OCI-LY7 (cell line): ENCODE measurements at regions not wholly inside any gene's neighbourhood (a gene's known extent, or its start where the extent isn't known, plus 50 kb on each side); places are given as distances from the start of the nearest gene placed in this dataset.

Experiments used
- BruUV-seq: library from RNA; stranded (reverse); fragments of 400-500 nt; replicated peaks from 2 replicates; lab custom pipeline; 2021; lab: Mats Ljungman, UMichigan
- CTCF ChIA-PET: fragments of 300-600 bp; sonication (Branson Sonifier 250); formaldehyde crosslinking; loops from one replicate; lab custom pipeline; 2022; ENCODE audit warnings: antibody characterized with exemption; ENCODE audit not compliant: unreplicated experiment; lab: Charles Lee
- POLR2A ChIA-PET: fragments of 300-600 bp; sonication (Branson Sonifier 250); formaldehyde crosslinking; loops from one replicate; lab custom pipeline; 2022; ENCODE audit warnings: antibody characterized with exemption; lab: Charles Lee
- DNase-seq: peaks from one replicate; pipeline ENCODE4 v3.0.0-alpha.2; 2015; ENCODE audit warnings: low spot score
- H2AFZ ChIP-seq: fragments of 200-600 bp; sonication (generic), shearing (Covaris generic); 2 replicates; pipeline ENCODE4 v1.6.1; 2014; ENCODE audit warnings: mild to moderate bottlenecking, antibody characterized with exemption, low read length, moderate library complexity
- H3K27ac ChIP-seq: fragments of 200-600 bp; sonication (generic); 2 replicates; pipeline ENCODE4 v1.5.1; 2014; ENCODE audit warnings: mixed run types, low read depth, mild to moderate bottlenecking, moderate library complexity, low read length, inconsistent platforms; ENCODE audit not compliant: poor library complexity, severe bottlenecking
- H3K36me3 ChIP-seq: fragments of 200-600 bp; sonication (generic); 2 replicates; pipeline ENCODE4 v1.6.1; 2014; ENCODE audit warnings: mild to moderate bottlenecking, antibody characterized with exemption, low read length, moderate library complexity, mixed read lengths; ENCODE audit not compliant: insufficient read depth
- H3K4me1 ChIP-seq: fragments of 200-600 bp; sonication (generic); 2 replicates; pipeline ENCODE4 v1.5.1; 2014; ENCODE audit warnings: mild to moderate bottlenecking, low read length; ENCODE audit not compliant: insufficient read depth, poor library complexity, severe bottlenecking
- H3K4me2 ChIP-seq: fragments of 200-600 bp; sonication (generic); 2 replicates; pipeline ENCODE4 v1.6.1; 2014; ENCODE audit warnings: mild to moderate bottlenecking, low read length
- H3K4me3 ChIP-seq: fragments of 200-600 bp; sonication (generic); 2 replicates; pipeline ENCODE4 v1.5.1; 2014; ENCODE audit warnings: mild to moderate bottlenecking, low read depth, low read length; ENCODE audit not compliant: poor library complexity, severe bottlenecking
- H3K79me2 ChIP-seq: fragments of 200-600 bp; sonication (generic); 2 replicates; pipeline ENCODE4 v1.6.1; 2016; ENCODE audit warnings: low read depth, mild to moderate bottlenecking, low read length, moderate library complexity, mixed read lengths; ENCODE audit not compliant: insufficient read depth
- H3K9me2 ChIP-seq: fragments of 200-600 bp; sonication (generic); 2 replicates; pipeline ENCODE4 v1.6.1; 2016; ENCODE audit warnings: mild to moderate bottlenecking, low read length, mixed read lengths; ENCODE audit not compliant: insufficient read depth
- H3K9me3 ChIP-seq: fragments of 200-600 bp; sonication (generic); 2 replicates; pipeline ENCODE4 v1.6.1; 2014; ENCODE audit warnings: mild to moderate bottlenecking, mixed run types, low read length, mixed read lengths
- H4K20me1 ChIP-seq: fragments of 200-600 bp; sonication (generic); 2 replicates; pipeline ENCODE4 v1.6.1; 2014; ENCODE audit warnings: mild to moderate bottlenecking, antibody characterized with exemption, low read length, moderate library complexity, mixed read lengths; ENCODE audit not compliant: insufficient read depth
- CTCF ChIP-seq: fragments of 200-600 bp; sonication (generic); conservative IDR thresholded peaks from 2 replicates; pipeline ENCODE4 v1.5.1; 2014; ENCODE audit warnings: mild to moderate bottlenecking, antibody characterized with exemption, low read length, moderate library complexity, mixed read lengths
- EZH2phosphoT487 ChIP-seq: fragments of 200-600 bp; sonication (generic); IDR thresholded peaks from 2 replicates; pipeline ENCODE4 v1.6.1; 2018; ENCODE audit warnings: low read depth, borderline replicate concordance, mild to moderate bottlenecking, mixed run types, antibody characterized with exemption, low read length, moderate library complexity, mixed read lengths
- intact Hi-C: fragments of 100-400 bp; cut with micrococcal nuclease; formaldehyde crosslinking; loops from one replicate; pipeline ENCODE4 v1.10.0; 2022; ENCODE audit not compliant: unreplicated experiment

DNA sequence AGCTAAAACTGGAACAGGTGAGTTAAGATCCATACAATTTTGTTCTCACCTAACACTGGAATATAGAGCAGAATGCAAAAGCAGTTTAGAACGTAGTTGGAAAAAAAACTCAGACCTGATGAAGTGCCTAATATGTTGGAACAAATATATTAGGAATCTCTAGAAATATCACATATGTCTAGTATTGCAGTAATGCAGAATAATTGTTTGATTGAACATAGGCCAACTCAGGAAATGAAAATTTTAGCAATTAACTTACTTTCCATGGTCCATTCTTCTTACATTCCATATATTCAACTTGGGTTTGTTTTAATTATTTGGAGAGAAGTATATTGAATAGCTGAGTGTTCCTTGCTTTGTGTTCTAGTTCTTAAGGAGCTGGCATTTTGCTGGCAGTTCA lies 111.8 kb upstream of the ADAMTSL1 start:
- POLR2A ChIA-PET: interaction anchor here (0.5 kb wide), 1 partner anchor 133 kb away, joined by 8 read pairs; no protein-coding TSS in a partner anchor
- Histone ChIP-seq H3K27ac (no peak overlapping the region), H3K4me1 (peaks cover 63% of the 10 kb centered on the region), H3K36me3 (no peaks in the 10 kb centered on the region), H3K9me3 (no peaks in the 10 kb centered on the region), H3K4me2 (peak overlapping the region; percentile 68; the same call in 1 of the 2 replicates), H2AFZ (peak overlapping the region; percentile 77; the same call in 1 of the 2 replicates), H3K9me2 (no peaks in the 10 kb centered on the region), H4K20me1 (no peaks in the 10 kb centered on the region), H3K4me3 (no peak overlapping the region), H3K79me2 (no peaks in the 10 kb centered on the region)
- DNase-seq: no peak
- BruUV-seq: no TSS peak
- intact Hi-C loops: no loop called here
- TF ChIP-seq EZH2phosphoT487: no peak
- no peak for TF ChIP-seq CTCF
- CTCF ChIA-PET: no interaction called here

GRCh38 chr9:18362901-18363685 lies 110.9 kb upstream of the ADAMTSL1 start:
- Histone ChIP-seq H3K4me2 (peak overlapping the region; percentile 68), H3K4me1 (peaks cover 64% of the 10 kb centered on the region), H2AFZ (peak overlapping the region; percentile 77), H3K9me2 (no peaks in the 10 kb centered on the region), H3K79me2 (no peaks in the 10 kb centered on the region), H3K4me3 (no peak overlapping the region), H3K36me3 (no peaks in the 10 kb centered on the region), H3K27ac (peak overlapping the region; percentile 17), H3K9me3 (no peaks in the 10 kb centered on the region), H4K20me1 (no peaks in the 10 kb centered on the region)
- peak; percentile 57 for DNase-seq
- ChIA-PET CTCF (no interaction called here), POLR2A (interaction anchor here (0.5 kb wide), 1 partner anchor 134 kb away, joined by 8 read pairs; no protein-coding TSS in a partner anchor)
- intact Hi-C loops: no loop called here
- no peak for TF ChIP-seq CTCF
- TF ChIP-seq EZH2phosphoT487: no peak
- no TSS peak for BruUV-seq

GRCh38 chr9:18365651-18366050 lies 108.3 kb upstream of the ADAMTSL1 start:
- Histone ChIP-seq H3K4me2 (peak overlapping the region; percentile 59), H3K4me1 (peaks cover 55% of the 10 kb centered on the region), H3K79me2 (no peaks in the 10 kb centered on the region), H3K4me3 (no peak overlapping the region), H3K9me2 (no peaks in the 10 kb centered on the region), H3K9me3 (no peaks in the 10 kb centered on the region), H2AFZ (peak overlapping the region; percentile 66), H4K20me1 (no peaks in the 10 kb centered on the region), H3K36me3 (no peaks in the 10 kb centered on the region), H3K27ac (peak overlapping the region; percentile 63)
- intact Hi-C loops: no loop called here
- POLR2A ChIA-PET: no interaction called here
- CTCF ChIA-PET: no interaction called here
- no TSS peak for BruUV-seq
- TF ChIP-seq CTCF (no peak), EZH2phosphoT487 (no peak)
- DNase-seq: peak; percentile 5
